HepG2 (cell line): ENCODE measurements at regions not wholly inside any gene's neighbourhood (a gene's known extent, or its start where the extent isn't known, plus 50 kb on each side); places are given as distances from the start of the nearest gene placed in this dataset.

Experiments
- ATAC-seq: fragments of 200-7000 bp; cut with Tn5 transposase; 3 replicates; pipeline ENCODE4 v1.9.1; 2020; ENCODE audit warnings: mild to moderate bottlenecking, moderate library complexity
- BruUV-seq: library from RNA; stranded (reverse); fragments of 400-500 nt; replicated peaks from 2 replicates; lab custom pipeline; 2021; lab: Mats Ljungman, UMichigan
- CTCF ChIA-PET: fragments of 300-600 bp; formaldehyde crosslinking; extraction: SDS; loops from one replicate; lab custom pipeline; 2021; ENCODE audit warnings: low total read pairs, inconsistent platforms, low intra/inter-chr PET ratio; lab: Yijun Ruan, JAX
- POLR2A ChIA-PET: fragments of 350-600 bp; sonication (Branson Sonifier 250); formaldehyde crosslinking; loops from one replicate; lab custom pipeline; 2020; ENCODE audit warnings: antibody characterized with exemption, inconsistent platforms; lab: Yijun Ruan, JAX
- DNase-seq: peaks from one replicate; pipeline ENCODE4 v3.0.0-alpha.2; 2015; ENCODE audit warnings: low spot score
- FAIRE-seq: peaks from 3 replicates; lab custom pipeline; 2011; peaks lifted over from hg19 to GRCh38; lab: Jason Lieb, UNC
- H2AFZ ChIP-seq: one replicate; pipeline ENCODE4 v1.6.1; 2011; ENCODE audit warnings: low read length, inconsistent platforms
- H3K27ac ChIP-seq: fragments of 300-600 bp; 3 replicates; pipeline ENCODE4 v1.8.0; 2011; ENCODE audit warnings: mixed run types, mild to moderate bottlenecking, mixed read lengths, low read length, inconsistent platforms; ENCODE audit not compliant: insufficient read depth; ENCODE audit errors: extremely low read length
- H3K27me3 ChIP-seq, 2 experiments: fragments of 200-600 bp in 1 of 2; 2 replicates in 1 of 2; 3 replicates in 1 of 2; pipeline versions ENCODE4 v1.6.0 to v1.8.0; 2011; ENCODE audit warnings: low read length in 2 of 2, mild to moderate bottlenecking in 2 of 2, moderate library complexity in 2 of 2, inconsistent platforms in 1 of 2; ENCODE audit not compliant: insufficient read depth in 2 of 2, control insufficient read depth in 1 of 2
- H3K36me3 ChIP-seq, 2 experiments: fragments of 200-600 bp in 1 of 2; replicated peaks in 1 of 2; 2 replicates in 1 of 2; 3 replicates in 1 of 2; pipeline versions ENCODE4 v1.5.1 to v1.8.0; 2011; ENCODE audit warnings: low read length in 2 of 2, inconsistent platforms in 1 of 2; ENCODE audit not compliant: insufficient read depth in 2 of 2, control insufficient read depth in 1 of 2
- H3K4me1 ChIP-seq: 2 replicates; pipeline ENCODE4 v1.5.1; 2012; ENCODE audit warnings: low read length, inconsistent platforms; ENCODE audit not compliant: insufficient read depth
- H3K4me2 ChIP-seq: 2 replicates; pipeline ENCODE4 v1.6.0; 2011; ENCODE audit warnings: low read depth, low read length, inconsistent platforms
- H3K4me3 ChIP-seq, 3 experiments: fragments of 200-600 bp in 1 of 3; sonication (generic), shearing (Covaris generic) in 1 of 3; replicated peaks in 1 of 3; 2 replicates each; pipeline ENCODE4 v1.5.1; 2011 to 2016; ENCODE audit warnings: low read length in 3 of 3, inconsistent platforms in 2 of 3, low read depth in 2 of 3, mild to moderate bottlenecking in 2 of 3, control low read depth in 1 of 3, mixed read lengths in 1 of 3; ENCODE audit not compliant: insufficient read depth in 1 of 3
- H3K79me2 ChIP-seq: one replicate; pipeline ENCODE4 v1.6.1; 2011; ENCODE audit warnings: low read length, inconsistent platforms; ENCODE audit not compliant: insufficient read depth
- H3K9ac ChIP-seq: 2 replicates; pipeline ENCODE4 v1.6.0; 2011; ENCODE audit warnings: mild to moderate bottlenecking, low read depth, low read length, inconsistent platforms; ENCODE audit not compliant: insufficient read depth
- H3K9me3 ChIP-seq: 2 replicates; pipeline ENCODE4 v1.5.1; 2012; ENCODE audit warnings: mild to moderate bottlenecking, low read length
- H4K20me1 ChIP-seq: 2 replicates; pipeline ENCODE4 v1.6.0; 2011; ENCODE audit warnings: inconsistent platforms, mild to moderate bottlenecking, low read length, moderate library complexity; ENCODE audit not compliant: insufficient read depth
- DNMT1 ChIP-seq: sonication (generic); formaldehyde crosslinking; IDR thresholded peaks from 2 replicates; pipeline ENCODE4 v1.5.1; 2020; ENCODE audit warnings: mild to moderate bottlenecking, missing genetic modification reagents
- HMGA1 ChIP-seq: sonication (generic); formaldehyde crosslinking; conservative IDR thresholded peaks from 2 replicates; pipeline ENCODE4 v1.4.0; 2020; ENCODE audit warnings: missing genetic modification reagents
- KLF13 ChIP-seq: sonication (generic); formaldehyde crosslinking; IDR thresholded peaks from 2 replicates; pipeline ENCODE4 v1.4.0; 2020; ENCODE audit warnings: mild to moderate bottlenecking, missing genetic modification reagents
- KLF15 ChIP-seq: sonication (generic); formaldehyde crosslinking; IDR thresholded peaks from 2 replicates; pipeline ENCODE4 v1.8.1; 2023; ENCODE audit warnings: borderline replicate concordance, mild to moderate bottlenecking, inconsistent platforms, missing genetic modification reagents, mixed read lengths
- SALL2 ChIP-seq: sonication (generic); formaldehyde crosslinking; IDR thresholded peaks from 2 replicates; pipeline ENCODE4 v1.8.1; 2023; ENCODE audit warnings: mild to moderate bottlenecking, missing genetic modification reagents, inconsistent platforms
- SMARCE1 ChIP-seq: fragments of 450-650 bp; IDR thresholded peaks from 2 replicates; pipeline ENCODE4 v1.6.1; 2017; ENCODE audit warnings: borderline replicate concordance
- SRSF9 ChIP-seq: fragments of 200-400 bp; formaldehyde crosslinking; IDR thresholded peaks from 2 replicates; pipeline ENCODE4 v1.6.1; 2018; ENCODE audit warnings: borderline replicate concordance, mild to moderate bottlenecking, low read depth, low read length; ENCODE audit not compliant: insufficient read depth, poor library complexity, severe bottlenecking
- SRY ChIP-seq: sonication (generic); formaldehyde crosslinking; IDR thresholded peaks from 2 replicates; pipeline ENCODE4 v1.8.0; 2022; ENCODE audit warnings: mild to moderate bottlenecking, missing genetic modification reagents
- SSRP1 ChIP-seq: IDR thresholded peaks from 2 replicates; pipeline ENCODE4 v1.6.1; 2016; ENCODE audit warnings: control low read depth
- ZNF282 ChIP-seq: fragments of 450-650 bp; IDR thresholded peaks from 2 replicates; pipeline ENCODE4 v1.6.1; 2018; ENCODE audit not compliant: partially characterized antibody
- WGBS: methylation state at CpG from one replicate; pipeline ENCODE4 v1.1.6; 2017; ENCODE audit warnings: low lambda C conversion rate; 5-methylcytosine and 5-hydroxymethylcytosine counted together
- in situ Hi-C: cut with HindIII; loops from 2 replicates; pipeline ENCODE4 v1.10.0; 2017; ENCODE audit warnings: low pct_unique_long_range_greater_than_20kb; ENCODE audit not compliant: extremely low pct_ligation_motif_present
- intact Hi-C: fragments of 100-400 bp; cut with micrococcal nuclease; formaldehyde crosslinking; loops from one replicate; pipeline ENCODE4 v1.10.0; 2022; ENCODE audit not compliant: unreplicated experiment
- TF ChIP-seq, protein P1 (sequence below): sonication (generic); formaldehyde crosslinking; IDR thresholded peaks from 2 replicates; pipeline ENCODE4 v1.4.0; 2020; ENCODE audit warnings: missing genetic modification reagents
- TF ChIP-seq, protein P2 (sequence below): sonication (generic); formaldehyde crosslinking; IDR thresholded peaks from 2 replicates; pipeline ENCODE4 v1.8.1; 2023; ENCODE audit warnings: mild to moderate bottlenecking, moderate library complexity, missing genetic modification reagents
- TF ChIP-seq, protein P3 (sequence below): sonication (generic); formaldehyde crosslinking; IDR thresholded peaks from 2 replicates; pipeline ENCODE4 v1.8.0; 2022; ENCODE audit warnings: missing genetic modification reagents, mild to moderate bottlenecking, inconsistent platforms, borderline replicate concordance
- TF ChIP-seq, protein P4 (sequence below): sonication (generic); formaldehyde crosslinking; IDR thresholded peaks from 2 replicates; pipeline ENCODE4 v1.8.1; 2023; ENCODE audit warnings: mild to moderate bottlenecking, missing genetic modification reagents

DNA sequence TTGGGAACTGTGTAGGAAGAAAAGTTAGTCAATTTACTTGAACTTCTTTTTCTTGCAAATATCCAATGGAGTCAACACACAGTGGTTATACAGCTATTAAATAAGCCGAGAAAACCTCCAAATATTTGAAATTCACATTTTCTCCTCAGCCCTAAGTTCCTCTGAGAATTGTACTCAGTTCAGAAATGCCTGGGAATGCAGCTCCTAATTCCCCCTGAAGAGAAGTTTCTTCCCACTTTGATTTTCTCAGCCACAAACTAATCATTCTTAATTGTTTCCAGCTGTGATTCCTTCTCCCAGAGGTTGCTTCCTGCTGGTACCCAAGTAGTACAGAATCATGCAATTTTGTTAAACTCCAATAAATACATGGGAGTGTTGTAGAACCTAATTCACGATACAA lies 246.1 kb upstream of the MIR17HG start:
- in situ Hi-C loops = no loop called here
- no peaks in the 10 kb centered on the region for H4K20me1 ChIP-seq
- ATAC-seq (no peak), FAIRE-seq (no peak), DNase-seq (no peak)
- no peaks in the 10 kb centered on the region for H3K79me2 ChIP-seq
- POLR2A ChIA-PET = no interaction called here
- no peak overlapping the region for H3K4me3 ChIP-seq
- no peak overlapping the region for H3K27ac ChIP-seq
- H3K4me1 ChIP-seq = no peaks in the 10 kb centered on the region
- H3K36me3 ChIP-seq = no peaks in the 10 kb centered on the region
- TF ChIP-seq, protein P1, sequence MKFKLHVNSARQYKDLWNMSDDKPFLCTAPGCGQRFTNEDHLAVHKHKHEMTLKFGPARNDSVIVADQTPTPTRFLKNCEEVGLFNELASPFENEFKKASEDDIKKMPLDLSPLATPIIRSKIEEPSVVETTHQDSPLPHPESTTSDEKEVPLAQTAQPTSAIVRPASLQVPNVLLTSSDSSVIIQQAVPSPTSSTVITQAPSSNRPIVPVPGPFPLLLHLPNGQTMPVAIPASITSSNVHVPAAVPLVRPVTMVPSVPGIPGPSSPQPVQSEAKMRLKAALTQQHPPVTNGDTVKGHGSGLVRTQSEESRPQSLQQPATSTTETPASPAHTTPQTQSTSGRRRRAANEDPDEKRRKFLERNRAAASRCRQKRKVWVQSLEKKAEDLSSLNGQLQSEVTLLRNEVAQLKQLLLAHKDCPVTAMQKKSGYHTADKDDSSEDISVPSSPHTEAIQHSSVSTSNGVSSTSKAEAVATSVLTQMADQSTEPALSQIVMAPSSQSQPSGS = no peak
- no peak for TF ChIP-seq KLF13
- no peak for TF ChIP-seq SSRP1 (CRISPR knock-in tag)
- TF ChIP-seq DNMT1 = no peak
- no peak overlapping the region for H3K9ac ChIP-seq
- H3K4me2 ChIP-seq = no peak overlapping the region
- WGBS = 0% methylated on average over 2 of the region's 2 CpGs
- no TSS peak for BruUV-seq
- CTCF ChIA-PET = no interaction called here
- H2AFZ ChIP-seq = no peak overlapping the region
- H3K9me3 ChIP-seq = no peaks in the 10 kb centered on the region
- H3K27me3 ChIP-seq = no peaks in the 10 kb centered on the region
- intact Hi-C loops = no loop called here

DNA sequence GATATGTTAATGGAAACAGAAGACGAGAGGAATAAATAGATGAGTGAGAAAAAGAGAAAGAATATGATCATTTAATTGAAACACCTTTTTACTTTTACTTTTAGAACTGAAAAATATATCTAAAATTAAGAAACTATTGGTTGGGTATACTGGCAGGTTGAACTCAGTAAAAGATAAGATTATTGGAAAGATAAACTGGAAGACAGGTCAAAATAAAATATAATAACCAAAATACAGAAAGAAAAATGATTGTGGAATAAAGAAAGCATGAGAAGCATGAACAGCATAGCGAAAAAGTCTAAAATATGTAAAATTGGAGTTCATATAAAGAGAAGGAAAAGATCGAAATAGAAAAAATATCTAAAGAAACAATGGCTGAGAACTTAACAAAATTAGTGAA lies 242.2 kb upstream of the MIR17HG start:
- Histone ChIP-seq H3K9me3 (no peaks in the 10 kb centered on the region), H3K4me1 (no peaks in the 10 kb centered on the region), H2AFZ (no peak overlapping the region), H4K20me1 (no peaks in the 10 kb centered on the region), H3K27me3 (no peaks in the 10 kb centered on the region), H3K36me3 (no peaks in the 10 kb centered on the region), H3K79me2 (no peaks in the 10 kb centered on the region), H3K9ac (no peak overlapping the region), H3K4me2 (no peak overlapping the region), H3K4me3 (no peak overlapping the region), H3K27ac (no peak overlapping the region)
- FAIRE-seq (no peak), DNase-seq (no peak), ATAC-seq (no peak)
- in situ Hi-C loops = no loop called here
- ChIA-PET CTCF (no interaction called here), POLR2A (no interaction called here)
- 0% methylated on average over 3 of the region's 3 CpGs for WGBS
- intact Hi-C loops = no loop called here
- BruUV-seq = no TSS peak
- TF ChIP-seq, protein P2, sequence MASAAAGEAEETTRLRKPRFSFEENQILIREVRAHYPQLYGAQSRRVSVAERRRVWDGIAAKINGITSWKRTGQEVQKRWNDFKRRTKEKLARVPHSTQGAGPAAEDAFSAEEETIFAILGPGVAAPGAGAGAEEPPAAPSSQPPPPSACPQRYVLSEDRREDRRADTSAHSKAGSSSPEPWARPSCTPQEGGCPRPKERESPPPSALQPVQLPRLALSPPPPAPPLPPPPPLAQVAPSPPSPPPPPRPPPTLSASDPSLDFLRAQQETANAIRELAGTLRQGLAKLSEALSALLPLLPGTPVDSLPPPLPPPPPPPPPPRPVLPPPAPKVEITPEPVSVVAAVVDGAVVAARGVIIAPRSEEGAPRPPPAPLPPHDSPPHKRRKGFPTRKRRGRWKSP = no peak
- no peak for TF ChIP-seq SMARCE1
- TF ChIP-seq HMGA1 (CRISPR knock-in tag) = no peak
- no peak for TF ChIP-seq SALL2 (CRISPR knock-in tag)
- TF ChIP-seq SRY (CRISPR knock-in tag) = no peak
- TF ChIP-seq, protein P3, sequence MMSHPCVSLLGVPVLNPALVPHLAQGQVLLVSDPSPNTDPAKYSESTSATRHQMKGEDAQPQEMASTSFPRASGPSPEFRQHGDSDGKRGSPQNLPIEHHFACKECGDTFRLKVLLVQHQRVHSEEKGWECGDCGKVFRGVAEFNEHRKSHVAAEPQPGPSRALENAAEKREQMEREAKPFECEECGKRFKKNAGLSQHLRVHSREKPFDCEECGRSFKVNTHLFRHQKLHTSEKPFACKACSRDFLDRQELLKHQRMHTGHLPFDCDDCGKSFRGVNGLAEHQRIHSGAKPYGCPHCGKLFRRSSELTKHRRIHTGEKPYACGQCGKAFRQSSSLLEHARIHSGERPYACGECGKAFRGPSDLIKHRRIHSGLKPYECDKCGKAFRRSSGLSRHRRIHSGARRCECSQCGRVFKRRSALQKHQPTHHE = no peak
- no peak for TF ChIP-seq ZNF282
- TF ChIP-seq, protein P4, sequence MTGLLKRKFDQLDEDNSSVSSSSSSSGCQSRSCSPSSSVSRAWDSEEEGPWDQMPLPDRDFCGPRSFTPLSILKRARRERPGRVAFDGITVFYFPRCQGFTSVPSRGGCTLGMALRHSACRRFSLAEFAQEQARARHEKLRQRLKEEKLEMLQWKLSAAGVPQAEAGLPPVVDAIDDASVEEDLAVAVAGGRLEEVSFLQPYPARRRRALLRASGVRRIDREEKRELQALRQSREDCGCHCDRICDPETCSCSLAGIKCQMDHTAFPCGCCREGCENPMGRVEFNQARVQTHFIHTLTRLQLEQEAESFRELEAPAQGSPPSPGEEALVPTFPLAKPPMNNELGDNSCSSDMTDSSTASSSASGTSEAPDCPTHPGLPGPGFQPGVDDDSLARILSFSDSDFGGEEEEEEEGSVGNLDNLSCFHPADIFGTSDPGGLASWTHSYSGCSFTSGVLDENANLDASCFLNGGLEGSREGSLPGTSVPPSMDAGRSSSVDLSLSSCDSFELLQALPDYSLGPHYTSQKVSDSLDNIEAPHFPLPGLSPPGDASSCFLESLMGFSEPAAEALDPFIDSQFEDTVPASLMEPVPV (CRISPR knock-in tag) = no peak
- no peak for TF ChIP-seq SRSF9
- TF ChIP-seq KLF15 (CRISPR knock-in tag) = no peak
